OCI-LY3 (cell line): ENCODE measurements at regions not wholly inside any gene's neighbourhood (a gene's known extent, or its start where the extent isn't known, plus 50 kb on each side); places are given as distances from the start of the nearest gene placed in this dataset.
A peak's percentile ranks its signal among the peaks of the same experiment; 100 is the strongest.

Experiments used
- H2AFZ ChIP-seq: fragments of 200-600, 300-600 bp; shearing (Covaris generic); 2 replicates; pipeline ENCODE4 v1.6.0; 2014; ENCODE audit warnings: antibody characterized with exemption, low read depth, low read length
- H3K27ac ChIP-seq: fragments of 200-600, 300-600 bp; sonication (generic); 2 replicates; pipeline ENCODE4 v1.5.1; 2014; ENCODE audit warnings: mild to moderate bottlenecking, low read length, moderate library complexity, mixed read lengths
- H3K27me3 ChIP-seq: fragments of 200-600, 300-600 bp; sonication (generic); 2 replicates; pipeline ENCODE4 v1.6.1; 2014; ENCODE audit warnings: low read depth, low read length, mixed read lengths
- H3K36me3 ChIP-seq: fragments of 200-600, 300-600 bp; sonication (generic); replicated peaks from 2 replicates; pipeline ENCODE3; 2014; ENCODE audit warnings: low read depth, low read length, mixed read lengths
- H3K4me1 ChIP-seq: fragments of 300-600, 200-600 bp; sonication (generic); 2 replicates; pipeline ENCODE4 v1.6.1; 2014; ENCODE audit warnings: low read length, mixed read lengths
- H3K4me2 ChIP-seq: fragments of 200-600, 300-600 bp; sonication (generic); 2 replicates; pipeline ENCODE4 v1.6.1; 2014; ENCODE audit warnings: low read length, mixed read lengths
- H3K4me3 ChIP-seq: fragments of 300-600, 200-600 bp; sonication (generic); 2 replicates; pipeline ENCODE4 v1.5.1; 2014; ENCODE audit warnings: antibody characterized with exemption, mild to moderate bottlenecking, low read length, moderate library complexity
- H3K79me2 ChIP-seq: fragments of 300-600, 200-600 bp; shearing (Covaris generic); 2 replicates; pipeline ENCODE4 v1.6.1; 2014; ENCODE audit warnings: mild to moderate bottlenecking, low read length, mixed read lengths
- H3K9ac ChIP-seq: fragments of 300-600, 200-600 bp; shearing (Covaris generic); 2 replicates; pipeline ENCODE4 v1.6.0; 2014; ENCODE audit warnings: mild to moderate bottlenecking, low read length, moderate library complexity
- H3K9me3 ChIP-seq: fragments of 200-600, 300-600 bp; shearing (Covaris generic); 2 replicates; pipeline ENCODE4 v1.6.1; 2014; ENCODE audit warnings: low read length, mixed read lengths; ENCODE audit not compliant: insufficient read depth
- H4K20me1 ChIP-seq: fragments of 200-600, 300-600 bp; sonication (generic); 2 replicates; pipeline ENCODE4 v1.6.1; 2016; ENCODE audit warnings: low read length, mixed read lengths; ENCODE audit not compliant: insufficient read depth
- CTCF ChIP-seq: fragments of 200-600, 300-600 bp; sonication (generic); IDR thresholded peaks from 2 replicates; pipeline ENCODE4 v1.5.1; 2014; ENCODE audit warnings: antibody characterized with exemption, low read length, low read depth
- EZH2phosphoT487 ChIP-seq: fragments of 200-600 bp; shearing (Covaris generic); IDR thresholded peaks from 2 replicates; pipeline ENCODE4 v1.6.1; 2018; ENCODE audit warnings: antibody characterized with exemption, mixed run types, low read depth

GRCh38 chr18:27752944-27753343, 424.0 kb downstream of the CDH2 start:
- no peak for TF ChIP-seq EZH2phosphoT487
- TF ChIP-seq CTCF, result no peak
- H4K20me1 ChIP-seq, result no peaks in the 10 kb centered on the region
- no peak overlapping the region for H3K27ac ChIP-seq
- H3K9me3 ChIP-seq, result no peaks in the 10 kb centered on the region
- H3K4me1 ChIP-seq, result peaks cover 17% of the 10 kb centered on the region
- no peak overlapping the region for H2AFZ ChIP-seq
- no peaks in the 10 kb centered on the region for H3K79me2 ChIP-seq
- no peaks in the 10 kb centered on the region for H3K36me3 ChIP-seq
- no peak overlapping the region for H3K4me3 ChIP-seq
- H3K4me2 ChIP-seq, result no peak overlapping the region
- no peaks in the 10 kb centered on the region for H3K27me3 ChIP-seq
- H3K9ac ChIP-seq, result no peak overlapping the region

DNA sequence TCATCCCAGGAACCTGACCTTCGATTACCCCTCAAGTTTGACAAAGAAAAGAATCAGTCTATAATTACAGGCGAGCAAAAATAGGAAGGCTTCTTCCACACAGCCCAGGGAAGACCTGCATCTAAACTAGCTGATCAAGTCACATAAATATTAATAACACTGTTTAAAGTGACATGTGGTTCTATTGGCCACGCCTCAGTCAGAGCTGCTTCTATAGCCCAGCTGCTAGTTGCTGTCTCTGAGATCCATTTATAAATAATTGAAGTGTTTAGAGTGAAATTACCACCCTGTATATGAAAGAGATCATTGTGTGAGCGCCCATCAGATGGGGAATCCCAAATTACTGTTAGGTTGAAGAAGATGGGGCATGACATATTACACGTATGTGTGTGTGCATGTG, 426.0 kb downstream of the CDH2 start:
- TF ChIP-seq CTCF (no peak), EZH2phosphoT487 (no peak)
- Histone ChIP-seq H3K79me2 (no peaks in the 10 kb centered on the region), H3K4me3 (no peak overlapping the region), H3K27me3 (no peaks in the 10 kb centered on the region), H2AFZ (no peak overlapping the region), H3K9ac (no peak overlapping the region), H3K27ac (no peak overlapping the region), H3K4me2 (no peak overlapping the region), H4K20me1 (no peaks in the 10 kb centered on the region), H3K36me3 (no peaks in the 10 kb centered on the region), H3K4me1 (peaks cover 17% of the 10 kb centered on the region), H3K9me3 (no peaks in the 10 kb centered on the region)

GRCh38 chr18:27750014-27750413, 426.9 kb downstream of the CDH2 start:
- Histone ChIP-seq H3K9me3 (no peaks in the 10 kb centered on the region), H3K4me1 (peaks cover 17% of the 10 kb centered on the region), H3K27ac (no peak overlapping the region), H3K4me2 (peak overlapping the region; percentile 59), H2AFZ (no peak overlapping the region), H3K9ac (no peak overlapping the region), H3K4me3 (peak overlapping the region; percentile 36; the same call in 1 of the 2 replicates), H3K79me2 (no peaks in the 10 kb centered on the region), H3K27me3 (no peaks in the 10 kb centered on the region), H4K20me1 (no peaks in the 10 kb centered on the region), H3K36me3 (no peaks in the 10 kb centered on the region)
- TF ChIP-seq CTCF (peak; percentile 95), EZH2phosphoT487 (no peak)

GRCh38 chr18:27749194-27749593, 427.7 kb downstream of the CDH2 start:
- no peaks in the 10 kb centered on the region for H3K36me3 ChIP-seq
- H3K9me3 ChIP-seq, result no peaks in the 10 kb centered on the region
- no peak for TF ChIP-seq EZH2phosphoT487
- TF ChIP-seq CTCF, result no peak
- no peaks in the 10 kb centered on the region for H3K27me3 ChIP-seq
- H3K79me2 ChIP-seq, result no peaks in the 10 kb centered on the region
- no peak overlapping the region for H2AFZ ChIP-seq
- H3K4me1 ChIP-seq, result peaks cover 17% of the 10 kb centered on the region
- no peak overlapping the region for H3K9ac ChIP-seq
- 0 out of 2 replicates have a peak overlapping the region, but pooled peaks have one; percentile 1 for H3K4me2 ChIP-seq
- H3K4me3 ChIP-seq, result no peak overlapping the region
- H3K27ac ChIP-seq, result no peak overlapping the region
- no peaks in the 10 kb centered on the region for H4K20me1 ChIP-seq
